Liver (tissue), 3 donors: ENCODE measurements at regions not wholly inside any gene's neighbourhood (a gene's known extent, or its start where the extent isn't known, plus 50 kb on each side); places are given as distances from the start of the nearest gene placed in this dataset.

Experiments
- JUND ChIP-seq, 2 donors: IDR thresholded peaks; 2 replicates each; pipeline ENCODE4 v1.6.1; 2016; ENCODE audit warnings: antibody characterized with exemption in 2 of 2
- TAF1 ChIP-seq: conservative IDR thresholded peaks from 2 replicates; pipeline ENCODE4 v1.6.1; 2016; ENCODE audit warnings: antibody characterized with exemption, mild to moderate bottlenecking
- TF ChIP-seq, protein P1 (sequence below): fragments of 150-350 bp; IDR thresholded peaks from 2 replicates; pipeline ENCODE4 v1.5.1; 2017; ENCODE audit warnings: improper control_type of control experiment, low read depth, low read length; ENCODE audit not compliant: missing input control
- TF ChIP-seq, protein P2 (sequence below): IDR thresholded peaks from 2 replicates; pipeline ENCODE4 v1.6.1; 2016; ENCODE audit warnings: antibody characterized with exemption
- donor health status: healthy.
- donor health status: healthy.

DNA sequence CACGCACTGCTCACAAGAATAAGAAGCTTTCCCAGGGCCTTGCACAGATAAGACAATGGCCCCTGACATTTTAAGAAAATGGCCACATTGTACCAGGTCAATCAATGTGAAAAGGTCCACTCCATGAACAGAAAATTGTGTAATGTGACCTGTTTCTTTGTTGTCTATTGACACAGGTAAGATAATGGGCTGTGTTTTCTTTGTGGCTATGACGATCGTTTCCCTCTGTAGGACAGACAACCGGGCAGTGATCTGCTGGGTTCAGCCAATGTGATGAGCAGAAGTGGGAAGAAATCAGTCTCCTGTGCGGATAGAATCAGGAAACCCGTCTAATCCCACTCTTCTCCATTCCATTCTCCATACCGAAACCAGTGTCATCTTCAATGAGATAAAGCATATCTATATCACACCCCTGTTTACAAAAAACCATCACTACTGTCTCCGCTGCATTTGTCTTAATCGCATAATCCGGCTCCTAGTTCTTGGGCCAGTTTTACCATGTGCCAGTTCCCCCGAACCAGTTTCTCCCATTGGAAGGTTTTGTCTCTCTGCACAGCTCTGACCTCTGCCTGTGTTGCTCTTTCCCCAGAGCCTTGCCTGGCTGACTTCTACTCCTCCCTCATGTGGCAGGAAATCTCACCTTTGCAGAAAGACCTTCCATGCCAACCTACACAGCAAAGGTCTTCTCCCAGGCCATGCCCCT lies 66.9 kb upstream of the ATF7IP2 start:
- TF ChIP-seq, protein P1, sequence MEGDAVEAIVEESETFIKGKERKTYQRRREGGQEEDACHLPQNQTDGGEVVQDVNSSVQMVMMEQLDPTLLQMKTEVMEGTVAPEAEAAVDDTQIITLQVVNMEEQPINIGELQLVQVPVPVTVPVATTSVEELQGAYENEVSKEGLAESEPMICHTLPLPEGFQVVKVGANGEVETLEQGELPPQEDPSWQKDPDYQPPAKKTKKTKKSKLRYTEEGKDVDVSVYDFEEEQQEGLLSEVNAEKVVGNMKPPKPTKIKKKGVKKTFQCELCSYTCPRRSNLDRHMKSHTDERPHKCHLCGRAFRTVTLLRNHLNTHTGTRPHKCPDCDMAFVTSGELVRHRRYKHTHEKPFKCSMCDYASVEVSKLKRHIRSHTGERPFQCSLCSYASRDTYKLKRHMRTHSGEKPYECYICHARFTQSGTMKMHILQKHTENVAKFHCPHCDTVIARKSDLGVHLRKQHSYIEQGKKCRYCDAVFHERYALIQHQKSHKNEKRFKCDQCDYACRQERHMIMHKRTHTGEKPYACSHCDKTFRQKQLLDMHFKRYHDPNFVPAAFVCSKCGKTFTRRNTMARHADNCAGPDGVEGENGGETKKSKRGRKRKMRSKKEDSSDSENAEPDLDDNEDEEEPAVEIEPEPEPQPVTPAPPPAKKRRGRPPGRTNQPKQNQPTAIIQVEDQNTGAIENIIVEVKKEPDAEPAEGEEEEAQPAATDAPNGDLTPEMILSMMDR, result no peak
- TF ChIP-seq TAF1 (no peak), JUND (IDR thresholded peaks at IDR 0.05) (peak; percentile 29 to 85)
- TF ChIP-seq, protein P2, sequence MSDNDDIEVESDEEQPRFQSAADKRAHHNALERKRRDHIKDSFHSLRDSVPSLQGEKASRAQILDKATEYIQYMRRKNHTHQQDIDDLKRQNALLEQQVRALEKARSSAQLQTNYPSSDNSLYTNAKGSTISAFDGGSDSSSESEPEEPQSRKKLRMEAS, result peak; percentile 75
